ENCODE measurements at regions not wholly inside any gene's neighbourhood (a gene's known extent, or its start where the extent isn't known, plus 50 kb on each side); places are given as distances from the start of the nearest gene placed in this dataset.

- TF ChIP-seq POLR2A (IDR thresholded peaks at IDR 0.05) (no peak), CTCF (IDR thresholded peaks at IDR 0.05) (no peak)
Measured at GRCh38 chr15:97600190-97600589, 360.3 kb upstream of the ARRDC4 start.
